HL-60 (cell line): ENCODE measurements at regions not wholly inside any gene's neighbourhood (a gene's known extent, or its start where the extent isn't known, plus 50 kb on each side); places are given as distances from the start of the nearest gene placed in this dataset.

Experiments used
- GABPA ChIP-seq: IDR thresholded peaks from 2 replicates; pipeline ENCODE4 v1.6.1; 2012; ENCODE audit warnings: low read depth
- POLR2AphosphoS5 ChIP-seq: IDR thresholded peaks from 2 replicates; pipeline ENCODE4 v1.6.1; 2012; ENCODE audit warnings: low read depth
- REST ChIP-seq: IDR thresholded peaks from 2 replicates; pipeline ENCODE4 v1.6.1; 2012; ENCODE audit warnings: low read depth; ENCODE audit not compliant: insufficient replicate concordance
- SPI1 ChIP-seq: IDR thresholded peaks from 2 replicates; pipeline ENCODE4 v1.6.1; 2012; ENCODE audit warnings: low read depth, mild to moderate bottlenecking, borderline replicate concordance
- TF ChIP-seq, protein P1 (sequence below): IDR thresholded peaks from one replicate; pipeline ENCODE4 v1.5.1; 2011; ENCODE audit warnings: low read length, control low read depth, inconsistent platforms; ENCODE audit not compliant: insufficient read depth

- TF ChIP-seq, protein P1, sequence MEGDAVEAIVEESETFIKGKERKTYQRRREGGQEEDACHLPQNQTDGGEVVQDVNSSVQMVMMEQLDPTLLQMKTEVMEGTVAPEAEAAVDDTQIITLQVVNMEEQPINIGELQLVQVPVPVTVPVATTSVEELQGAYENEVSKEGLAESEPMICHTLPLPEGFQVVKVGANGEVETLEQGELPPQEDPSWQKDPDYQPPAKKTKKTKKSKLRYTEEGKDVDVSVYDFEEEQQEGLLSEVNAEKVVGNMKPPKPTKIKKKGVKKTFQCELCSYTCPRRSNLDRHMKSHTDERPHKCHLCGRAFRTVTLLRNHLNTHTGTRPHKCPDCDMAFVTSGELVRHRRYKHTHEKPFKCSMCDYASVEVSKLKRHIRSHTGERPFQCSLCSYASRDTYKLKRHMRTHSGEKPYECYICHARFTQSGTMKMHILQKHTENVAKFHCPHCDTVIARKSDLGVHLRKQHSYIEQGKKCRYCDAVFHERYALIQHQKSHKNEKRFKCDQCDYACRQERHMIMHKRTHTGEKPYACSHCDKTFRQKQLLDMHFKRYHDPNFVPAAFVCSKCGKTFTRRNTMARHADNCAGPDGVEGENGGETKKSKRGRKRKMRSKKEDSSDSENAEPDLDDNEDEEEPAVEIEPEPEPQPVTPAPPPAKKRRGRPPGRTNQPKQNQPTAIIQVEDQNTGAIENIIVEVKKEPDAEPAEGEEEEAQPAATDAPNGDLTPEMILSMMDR, result no peak
- TF ChIP-seq GABPA, result no peak
- TF ChIP-seq POLR2AphosphoS5, result no peak
- TF ChIP-seq REST, result no peak
- no peak for TF ChIP-seq SPI1
These were observed 573.0 kb downstream of the CD109 start for GRCh38 chr6:74268815-74269599.
